Body of pancreas (tissue), 4 donors: ENCODE measurements at regions not wholly inside any gene's neighbourhood (a gene's known extent, or its start where the extent isn't known, plus 50 kb on each side); places are given as distances from the start of the nearest gene placed in this dataset.

ENCODE experiments used
- ATAC-seq: fragments of 150-250 bp; one replicate; pipeline ENCODE4 v1.9.1; 2016
- DNase-seq, 4 donors: peaks; one replicate each; pipeline ENCODE4 v3.0.0-alpha.2; 2019
- H3K27ac ChIP-seq, 4 donors: fragments of 200-600 bp; sonication (generic); 1 replicate in 3 of 4; 2 replicates in 1 of 4; pipeline versions ENCODE4 v1.5.1 to v1.6.1; 2016 to 2019; ENCODE audit warnings: mild to moderate bottlenecking in 1 of 4, mixed read lengths in 1 of 4, moderate library complexity in 1 of 4
- H3K27me3 ChIP-seq, 2 donors: fragments of 200-600 bp; sonication (generic); one replicate each; pipeline ENCODE4 v1.6.0; 2016; ENCODE audit warnings: mild to moderate bottlenecking in 1 of 2
- H3K36me3 ChIP-seq, 2 donors: fragments of 200-600 bp; sonication (generic); replicated peaks in 1 of 2; 2 replicates each; pipeline ENCODE4 v1.5.1; 2016; ENCODE audit warnings: low read depth in 2 of 2; ENCODE audit not compliant: insufficient read depth in 1 of 2
- H3K4me1 ChIP-seq: fragments of 200-600 bp; sonication (generic); one replicate; pipeline ENCODE4 v1.6.0; 2016
- H3K4me3 ChIP-seq, 2 donors: fragments of 200-600 bp; sonication (generic); 1 replicate in 1 of 2; 2 replicates in 1 of 2; pipeline ENCODE4 v1.5.1; 2016 to 2019
- H3K9me3 ChIP-seq, 3 donors: fragments of 200-600 bp; sonication (generic); 1 replicate in 2 of 3; 2 replicates in 1 of 3; pipeline ENCODE4 v1.5.1; 2016
- POLR2A ChIP-seq, 3 donors: fragments of 450-650 bp; IDR thresholded peaks; one replicate each; pipeline ENCODE4 v1.6.1; 2016; ENCODE audit warnings: antibody characterized with exemption in 3 of 3, mild to moderate bottlenecking in 2 of 3
- WGBS, 2 donors: methylation state at CpG; one replicate each; pipeline ENCODE4 v1.1.5; 2017; 5-methylcytosine and 5-hydroxymethylcytosine counted together
- intact Hi-C: fragments of 100-400 bp; cut with DNase I; formaldehyde crosslinking; loops from one replicate; pipeline ENCODE4 v1.15.1; 2023
- TF ChIP-seq, protein P1 (sequence below), 7 experiments: fragments of 450-650 bp in 4 of 7; fragments of 200-600 bp in 3 of 7; sonication (generic) in 3 of 7; IDR thresholded peaks; one replicate each; pipeline ENCODE4 v1.5.1; 2016 to 2019; ENCODE audit warnings: antibody characterized with exemption in 7 of 7

DNA sequence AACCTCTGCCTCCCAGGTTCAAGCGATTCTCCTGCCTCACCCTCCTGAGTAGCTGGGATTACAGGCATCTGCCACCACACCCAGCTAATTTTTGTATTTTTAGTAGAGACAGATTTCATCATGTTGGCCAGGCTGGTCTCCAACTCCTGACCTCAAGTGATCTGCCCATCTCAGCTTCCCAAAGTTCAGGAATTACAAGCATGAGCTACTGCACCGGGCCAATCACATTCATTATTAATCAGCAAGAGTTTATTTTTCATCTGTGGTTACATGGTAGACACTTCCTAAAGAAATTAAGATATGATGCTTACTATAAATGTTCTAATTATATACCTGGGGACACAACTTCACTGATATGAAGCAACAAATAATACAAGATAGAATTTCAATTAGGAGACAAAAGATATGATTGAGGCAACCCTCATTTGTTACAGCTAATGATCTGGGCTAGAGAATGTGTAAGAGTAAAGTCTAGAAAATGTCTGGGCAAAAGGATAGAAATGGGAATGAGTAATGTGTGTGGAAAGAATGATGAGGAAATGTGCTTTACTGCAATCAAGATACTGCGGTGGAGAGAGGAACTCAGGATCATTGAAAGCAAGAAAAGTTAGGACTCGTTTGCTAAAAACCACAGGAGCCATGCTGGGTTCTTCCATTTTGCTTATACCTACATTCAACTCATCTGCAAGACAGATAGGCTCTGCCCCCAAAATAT lies 366.8 kb downstream of the ZIC1 start:
- ATAC-seq (no peak), DNase-seq (no peak)
- Histone ChIP-seq H3K36me3 (no peaks in the 10 kb centered on the region), H3K4me3 (no peak overlapping the region), H3K4me1 (no peaks in the 10 kb centered on the region), H3K9me3 (no peaks in the 10 kb centered on the region), H3K27me3 (no peaks in the 10 kb centered on the region), H3K27ac (no peak overlapping the region)
- intact Hi-C loops: no loop called here
- TF ChIP-seq, protein P1, sequence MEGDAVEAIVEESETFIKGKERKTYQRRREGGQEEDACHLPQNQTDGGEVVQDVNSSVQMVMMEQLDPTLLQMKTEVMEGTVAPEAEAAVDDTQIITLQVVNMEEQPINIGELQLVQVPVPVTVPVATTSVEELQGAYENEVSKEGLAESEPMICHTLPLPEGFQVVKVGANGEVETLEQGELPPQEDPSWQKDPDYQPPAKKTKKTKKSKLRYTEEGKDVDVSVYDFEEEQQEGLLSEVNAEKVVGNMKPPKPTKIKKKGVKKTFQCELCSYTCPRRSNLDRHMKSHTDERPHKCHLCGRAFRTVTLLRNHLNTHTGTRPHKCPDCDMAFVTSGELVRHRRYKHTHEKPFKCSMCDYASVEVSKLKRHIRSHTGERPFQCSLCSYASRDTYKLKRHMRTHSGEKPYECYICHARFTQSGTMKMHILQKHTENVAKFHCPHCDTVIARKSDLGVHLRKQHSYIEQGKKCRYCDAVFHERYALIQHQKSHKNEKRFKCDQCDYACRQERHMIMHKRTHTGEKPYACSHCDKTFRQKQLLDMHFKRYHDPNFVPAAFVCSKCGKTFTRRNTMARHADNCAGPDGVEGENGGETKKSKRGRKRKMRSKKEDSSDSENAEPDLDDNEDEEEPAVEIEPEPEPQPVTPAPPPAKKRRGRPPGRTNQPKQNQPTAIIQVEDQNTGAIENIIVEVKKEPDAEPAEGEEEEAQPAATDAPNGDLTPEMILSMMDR (IDR thresholded peaks at IDR 0.05): no peak
- no peak for TF ChIP-seq POLR2A (IDR thresholded peaks at IDR 0.05)
- 61 to 67% methylated on average over 4 of the region's 4 CpGs for WGBS, 2 donors

DNA sequence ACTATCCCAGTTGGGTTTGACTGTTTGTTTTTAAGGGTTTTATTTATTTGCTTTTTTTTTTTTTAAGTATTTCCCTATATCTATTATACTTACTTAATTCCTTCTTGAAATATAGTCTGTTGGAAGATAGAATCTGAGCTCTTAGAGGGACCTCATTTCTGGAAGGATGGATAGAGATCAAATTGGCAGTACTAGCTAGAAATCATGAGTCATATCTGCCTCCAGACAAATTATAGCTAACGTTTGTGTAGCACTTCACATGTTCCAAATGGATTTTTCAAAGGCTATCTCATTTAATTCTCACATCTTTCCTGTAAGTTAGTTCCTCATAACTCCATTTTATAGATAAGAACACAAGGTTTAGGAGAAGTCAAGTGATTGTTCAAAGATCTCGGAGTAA lies 384.7 kb downstream of the ZIC1 start:
- WGBS, 2 donors: 49 to 52% methylated on average over 2 of the region's 2 CpGs
- Histone ChIP-seq H3K27ac (no peak overlapping the region), H3K36me3 (no peaks in the 10 kb centered on the region), H3K4me1 (no peaks in the 10 kb centered on the region), H3K4me3 (no peak overlapping the region), H3K9me3 (no peaks in the 10 kb centered on the region), H3K27me3 (no peaks in the 10 kb centered on the region)
- TF ChIP-seq POLR2A (IDR thresholded peaks at IDR 0.05): no peak
- TF ChIP-seq, protein P1 (IDR thresholded peaks at IDR 0.05): no peak
- ATAC-seq: no peak
- DNase-seq: no peak
- intact Hi-C loops: no loop called here

DNA sequence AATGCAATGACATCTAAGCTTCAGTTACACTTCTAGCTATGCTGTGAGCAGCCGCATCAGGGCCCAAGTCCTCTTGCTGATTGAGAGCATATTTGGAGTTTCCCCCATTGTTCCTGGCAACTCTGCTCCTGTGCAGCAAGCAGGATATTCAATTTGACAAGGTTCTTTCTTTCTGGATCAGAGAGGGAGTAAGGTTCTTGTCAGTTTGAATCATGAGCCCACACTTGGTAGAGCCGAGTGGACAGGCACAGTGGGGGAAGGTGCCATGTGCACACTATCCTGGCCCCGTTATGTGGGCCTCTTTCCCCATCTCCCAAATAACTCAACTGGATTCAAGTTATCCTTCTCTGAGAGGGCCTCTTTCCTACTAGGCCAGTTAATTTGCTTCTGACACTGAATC lies 385.4 kb downstream of the ZIC1 start:
- TF ChIP-seq, protein P1 (IDR thresholded peaks at IDR 0.05): no peak
- no peak for TF ChIP-seq POLR2A (IDR thresholded peaks at IDR 0.05)
- no peaks in the 10 kb centered on the region for H3K9me3 ChIP-seq
- H3K27me3 ChIP-seq: no peaks in the 10 kb centered on the region
- H3K4me3 ChIP-seq: no peak overlapping the region
- intact Hi-C loops: no loop called here
- ATAC-seq: no peak
- H3K4me1 ChIP-seq: no peaks in the 10 kb centered on the region
- no peak overlapping the region for H3K27ac ChIP-seq
- no peaks in the 10 kb centered on the region for H3K36me3 ChIP-seq
- no peak for DNase-seq
- WGBS, 2 donors: 63 to 70% methylated on average over 3 of the region's 3 CpGs

DNA sequence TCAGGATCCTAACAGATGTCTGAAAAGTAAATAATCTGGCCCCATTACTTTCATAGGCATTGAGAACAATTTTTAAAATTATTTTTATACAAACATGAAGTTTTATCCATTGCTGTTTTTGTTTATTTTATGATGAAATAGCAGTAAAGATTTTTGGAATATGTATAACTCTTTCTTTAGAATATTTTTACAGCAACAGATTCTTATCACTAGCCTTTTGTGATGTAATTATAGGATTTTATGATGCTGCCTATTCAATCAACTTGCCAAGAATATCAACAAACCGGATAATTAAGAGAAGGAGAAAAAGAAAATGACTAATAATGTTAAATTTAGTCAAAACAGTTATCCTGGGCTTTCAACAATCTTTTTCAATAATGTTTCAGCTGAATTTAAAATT lies 386.3 kb downstream of the ZIC1 start:
- H3K4me3 ChIP-seq: no peak overlapping the region
- H3K9me3 ChIP-seq: no peaks in the 10 kb centered on the region
- DNase-seq: no peak
- intact Hi-C loops: no loop called here
- TF ChIP-seq, protein P1 (IDR thresholded peaks at IDR 0.05): no peak
- TF ChIP-seq POLR2A (IDR thresholded peaks at IDR 0.05): no peak
- ATAC-seq: no peak
- H3K36me3 ChIP-seq: no peaks in the 10 kb centered on the region
- no peak overlapping the region for H3K27ac ChIP-seq
- WGBS, 2 donors: 62 to 75% methylated on average over 1 of the region's 1 CpG
- H3K27me3 ChIP-seq: no peaks in the 10 kb centered on the region
- no peaks in the 10 kb centered on the region for H3K4me1 ChIP-seq

DNA sequence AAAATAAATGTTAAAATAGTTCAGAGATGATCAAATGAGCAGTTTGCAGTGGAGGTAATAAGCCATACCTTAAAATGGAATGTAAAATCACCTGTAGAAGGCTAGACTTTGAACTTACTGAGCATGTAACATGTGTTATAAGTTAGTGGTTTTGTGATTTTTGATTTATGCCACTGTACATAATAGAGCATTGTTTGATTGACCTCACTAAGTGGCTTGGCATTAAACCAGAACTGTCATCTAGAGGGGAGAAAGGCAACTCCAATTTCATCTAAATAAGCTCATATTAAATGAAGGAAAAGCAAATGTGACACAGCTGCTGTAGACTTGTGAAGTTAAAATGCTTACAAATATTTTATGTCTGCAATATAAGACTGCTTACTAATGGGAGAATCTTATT lies 387.9 kb downstream of the ZIC1 start:
- H3K27me3 ChIP-seq: no peaks in the 10 kb centered on the region
- TF ChIP-seq POLR2A (IDR thresholded peaks at IDR 0.05): no peak
- TF ChIP-seq, protein P1 (IDR thresholded peaks at IDR 0.05): no peak
- H3K9me3 ChIP-seq: no peaks in the 10 kb centered on the region
- no peaks in the 10 kb centered on the region for H3K36me3 ChIP-seq
- no peak for DNase-seq
- no peaks in the 10 kb centered on the region for H3K4me1 ChIP-seq
- no peak overlapping the region for H3K27ac ChIP-seq
- intact Hi-C loops: no loop called here
- no peak for ATAC-seq
- no peak overlapping the region for H3K4me3 ChIP-seq
